HCT116 (cell line): ENCODE measurements at regions not wholly inside any gene's neighbourhood (a gene's known extent, or its start where the extent isn't known, plus 50 kb on each side); places are given as distances from the start of the nearest gene placed in this dataset.

ENCODE experiments used
- ATAC-seq: fragments of 200-7000 bp; cut with Tn5 transposase; 2 replicates; pipeline ENCODE4 v1.9.1; 2020; ENCODE audit warnings: mild to moderate bottlenecking, moderate library complexity
- BruUV-seq: library from RNA; stranded (reverse); fragments of 400-500 nt; replicated peaks from 2 replicates; lab custom pipeline; 2021; lab: Mats Ljungman, UMichigan
- CTCF ChIA-PET: fragments of 300-600 bp; sonication (Branson Sonifier 250); formaldehyde crosslinking; loops from one replicate; lab custom pipeline; 2021; ENCODE audit warnings: antibody characterized with exemption; lab: Charles Lee
- POLR2A ChIA-PET: fragments of 300-600, 350-600 bp; sonication (Branson Sonifier 250); formaldehyde crosslinking; loops from one replicate; lab custom pipeline; 2021; ENCODE audit warnings: antibody characterized with exemption; lab: Charles Lee
- RAD21 ChIA-PET, 2 experiments: fragments of 300-600 bp; sonication (Branson Sonifier 250); formaldehyde crosslinking; loops; one replicate each; lab custom pipeline; 2023; ENCODE audit warnings: low total read pairs in 2 of 2; ENCODE audit not compliant: uncharacterized antibody in 2 of 2, unreplicated experiment in 2 of 2, low non-redundant PET in 1 of 2; lab: Charles Lee
- DNase-seq: peaks from one replicate; pipeline ENCODE4 v3.0.0-alpha.2; 2010; ENCODE audit warnings: low read depth, low spot score
- H2AFZ ChIP-seq: fragments of 200-600 bp; shearing (Covaris generic), sonication (generic); 2 replicates; pipeline ENCODE4 v1.6.1; 2017; ENCODE audit warnings: low read depth, mixed run types, mixed read lengths, antibody characterized with exemption, low read length; ENCODE audit not compliant: poor library complexity, severe bottlenecking
- H3K27ac ChIP-seq: 2 replicates; pipeline ENCODE4 v1.5.1; 2012; ENCODE audit warnings: low read depth, low read length
- H3K27me3 ChIP-seq: fragments of 200-600 bp; sonication (generic); 2 replicates; pipeline ENCODE4 v1.6.1; 2016; ENCODE audit warnings: mixed run types, low read length, mixed read lengths; ENCODE audit not compliant: insufficient read depth
- H3K36me3 ChIP-seq, 2 experiments: fragments of 200-500 bp in 1 of 2; fragments of 200-600 bp in 1 of 2; sonication (Bioruptor generic) in 1 of 2; sonication (generic) in 1 of 2; 2 replicates each; pipeline versions ENCODE4 v1.5.1 to v1.6.1; 2014 to 2016; ENCODE audit warnings: low read length in 2 of 2, inconsistent platforms in 1 of 2, mixed read lengths in 1 of 2, mixed run types in 1 of 2; ENCODE audit not compliant: insufficient read depth in 2 of 2, control insufficient read depth in 1 of 2
- H3K4me1 ChIP-seq, 2 experiments: fragments of 200-600 bp in 1 of 2; sonication (generic) in 1 of 2; 2 replicates each; pipeline versions ENCODE4 v1.5.1 to v1.6.1; 2012 to 2017; ENCODE audit warnings: low read length in 2 of 2, inconsistent platforms in 1 of 2, mild to moderate bottlenecking in 1 of 2, mixed read lengths in 1 of 2, mixed run types in 1 of 2, moderate library complexity in 1 of 2; ENCODE audit not compliant: insufficient read depth in 2 of 2, control insufficient read depth in 1 of 2
- H3K4me2 ChIP-seq: fragments of 200-600 bp; sonication (generic); 2 replicates; pipeline ENCODE4 v1.6.1; 2017; ENCODE audit warnings: mixed run types, low read length, mixed read lengths
- H3K4me3 ChIP-seq, 2 experiments: fragments of 200-600 bp in 1 of 2; sonication (generic) in 1 of 2; replicated peaks in 1 of 2; 2 replicates each; pipeline ENCODE4 v1.5.1; 2011 to 2016; ENCODE audit warnings: low read length in 2 of 2, control low read depth in 1 of 2, low read depth in 1 of 2, mild to moderate bottlenecking in 1 of 2, mixed read lengths in 1 of 2, mixed run types in 1 of 2
- H3K79me2 ChIP-seq: fragments of 200-600 bp; sonication (generic); 2 replicates; pipeline ENCODE4 v1.6.1; 2017; ENCODE audit warnings: mild to moderate bottlenecking, mixed run types, low read length, moderate library complexity, mixed read lengths; ENCODE audit not compliant: insufficient read depth
- H3K9ac ChIP-seq: fragments of 200-600 bp; sonication (generic); 2 replicates; pipeline ENCODE4 v1.6.1; 2016; ENCODE audit warnings: low read length, mixed read lengths
- H3K9me2 ChIP-seq: fragments of 200-600 bp; sonication (generic), shearing (Covaris generic); 2 replicates; pipeline ENCODE4 v1.6.1; 2017; ENCODE audit warnings: mixed run types, mild to moderate bottlenecking, moderate library complexity; ENCODE audit not compliant: insufficient read depth
- H3K9me3 ChIP-seq, 2 experiments: fragments of 200-500 bp in 1 of 2; fragments of 200-600 bp in 1 of 2; sonication (Bioruptor generic) in 1 of 2; sonication (generic) in 1 of 2; 2 replicates each; pipeline ENCODE4 v1.6.1; 2014 to 2017; ENCODE audit warnings: low read length in 2 of 2, mixed read lengths in 2 of 2, inconsistent platforms in 1 of 2, low read depth in 1 of 2, mild to moderate bottlenecking in 1 of 2, mixed run types in 1 of 2, moderate library complexity in 1 of 2; ENCODE audit not compliant: control insufficient read depth in 1 of 2, insufficient read depth in 1 of 2
- H4K20me1 ChIP-seq: fragments of 200-600 bp; sonication (generic), shearing (Covaris generic); 2 replicates; pipeline ENCODE4 v1.6.1; 2017; ENCODE audit warnings: mixed run types, mild to moderate bottlenecking, moderate library complexity; ENCODE audit not compliant: insufficient read depth
- CBX3 ChIP-seq: IDR thresholded peaks from 2 replicates; pipeline ENCODE4 v1.6.1; 2012; ENCODE audit warnings: low read depth
- CEBPB ChIP-seq: IDR thresholded peaks from 2 replicates; pipeline ENCODE4 v1.6.1; 2012; ENCODE audit warnings: low read depth
- ELF1 ChIP-seq: IDR thresholded peaks from 2 replicates; pipeline ENCODE4 v1.6.1; 2012; ENCODE audit warnings: low read depth, borderline replicate concordance
- EZH2 ChIP-seq: fragments of 200-600 bp; sonication (generic); IDR thresholded peaks from 2 replicates; pipeline ENCODE4 v1.6.1; 2017; ENCODE audit warnings: antibody characterized with exemption, mixed run types
- EZH2phosphoT487 ChIP-seq: fragments of 200-600 bp; IDR thresholded peaks from 2 replicates; pipeline ENCODE4 v1.6.1; 2018; ENCODE audit warnings: antibody characterized with exemption, borderline replicate concordance
- FOSL1 ChIP-seq: IDR thresholded peaks from 2 replicates; pipeline ENCODE4 v1.6.1; 2012; ENCODE audit warnings: low read depth
- POLR2A ChIP-seq: IDR thresholded peaks from 2 replicates; pipeline ENCODE4 v1.7.0; 2011; ENCODE audit warnings: borderline replicate concordance; ENCODE audit not compliant: insufficient read depth, insufficient read length; ENCODE audit errors: extremely low read depth
- RAD21 ChIP-seq: IDR thresholded peaks from 2 replicates; pipeline ENCODE4 v1.6.1; 2012; ENCODE audit warnings: low read depth, mild to moderate bottlenecking
- SIN3A ChIP-seq: IDR thresholded peaks from 2 replicates; pipeline ENCODE4 v1.6.1; 2012; ENCODE audit warnings: low read depth
- SP1 ChIP-seq: IDR thresholded peaks from 2 replicates; pipeline ENCODE4 v1.6.1; 2012; ENCODE audit warnings: low read depth
- SRF ChIP-seq: IDR thresholded peaks from 2 replicates; pipeline ENCODE4 v1.6.1; 2012; ENCODE audit warnings: low read depth
- TCF7L2 ChIP-seq: IDR thresholded peaks from 2 replicates; pipeline ENCODE4 v1.7.0; 2011; ENCODE audit warnings: borderline replicate concordance, inconsistent platforms; ENCODE audit not compliant: insufficient read depth, insufficient read length; ENCODE audit errors: extremely low read depth
- ZFX ChIP-seq: fragments of 450-650 bp; IDR thresholded peaks from 2 replicates; pipeline ENCODE4 v1.6.1; 2017
- ZNF274 ChIP-seq: fragments of 200-500 bp; sonication (Bioruptor generic); IDR thresholded peaks from 2 replicates; pipeline ENCODE4 v1.6.1; 2014; ENCODE audit warnings: mild to moderate bottlenecking, low read depth, low read length, inconsistent platforms
- intact Hi-C: fragments of 100-400 bp; cut with micrococcal nuclease; formaldehyde crosslinking; loops from 2 replicates; pipeline ENCODE4 v1.10.0; 2022
- TF ChIP-seq, protein P1 (sequence below), 3 experiments: fragments of 200-600 bp in 1 of 3; sonication (generic) in 1 of 3; IDR thresholded peaks in 2 of 3; conservative IDR thresholded peaks in 1 of 3; 2 replicates each; pipeline ENCODE4 v1.5.1; 2012 to 2017; ENCODE audit warnings: low read depth in 2 of 3, low read length in 2 of 3, antibody characterized with exemption in 1 of 3, borderline replicate concordance in 1 of 3, control low read depth in 1 of 3, mild to moderate bottlenecking in 1 of 3, mixed read lengths in 1 of 3, mixed run types in 1 of 3, moderate library complexity in 1 of 3; ENCODE audit not compliant: insufficient read depth in 1 of 3
- TF ChIP-seq, protein P2 (sequence below): IDR thresholded peaks from 2 replicates; pipeline ENCODE4 v1.6.1; 2012
- TF ChIP-seq, protein P3 (sequence below): IDR thresholded peaks from 2 replicates; pipeline ENCODE4 v1.6.1; 2012
- TF ChIP-seq, protein P4 (sequence below): IDR thresholded peaks from 2 replicates; pipeline ENCODE4 v1.6.1; 2011; ENCODE audit warnings: mild to moderate bottlenecking, low read length, moderate library complexity; ENCODE audit not compliant: insufficient replicate concordance; ENCODE audit errors: extremely low read depth

DNA sequence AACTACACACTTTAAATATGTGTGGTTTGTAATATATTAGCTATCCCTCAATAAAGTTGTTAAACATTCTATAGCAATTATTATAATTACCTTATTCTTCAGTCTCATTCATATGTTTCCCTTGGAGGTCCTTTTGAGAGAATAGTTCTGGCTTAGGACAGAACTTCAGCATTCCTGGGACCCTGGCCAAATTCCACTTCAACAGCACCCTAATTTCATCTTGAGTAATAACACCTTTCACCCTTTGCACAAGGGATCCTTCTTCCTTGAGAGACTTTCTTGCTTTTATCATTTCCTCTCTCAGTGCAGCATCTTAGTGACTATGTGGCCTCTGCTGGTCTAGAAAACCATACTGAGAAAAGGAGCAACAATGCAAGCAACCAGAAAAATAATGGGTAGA lies 255.9 kb downstream of the C11orf87 start:
- no peak overlapping the region for H3K9ac ChIP-seq
- no peak for DNase-seq
- ATAC-seq: no peak
- no peak overlapping the region for H2AFZ ChIP-seq
- ChIA-PET CTCF (no interaction called here), POLR2A (no interaction called here), RAD21 (no interaction called here)
- H3K9me3 ChIP-seq: no peaks in the 10 kb centered on the region
- no peaks in the 10 kb centered on the region for H3K36me3 ChIP-seq
- H4K20me1 ChIP-seq: no peaks in the 10 kb centered on the region
- intact Hi-C loops: no loop called here
- no peak overlapping the region for H3K27ac ChIP-seq
- H3K4me2 ChIP-seq: no peak overlapping the region
- TF ChIP-seq CBX3: no peak
- TF ChIP-seq ELF1: no peak
- TF ChIP-seq ZFX: no peak
- TF ChIP-seq, protein P1, sequence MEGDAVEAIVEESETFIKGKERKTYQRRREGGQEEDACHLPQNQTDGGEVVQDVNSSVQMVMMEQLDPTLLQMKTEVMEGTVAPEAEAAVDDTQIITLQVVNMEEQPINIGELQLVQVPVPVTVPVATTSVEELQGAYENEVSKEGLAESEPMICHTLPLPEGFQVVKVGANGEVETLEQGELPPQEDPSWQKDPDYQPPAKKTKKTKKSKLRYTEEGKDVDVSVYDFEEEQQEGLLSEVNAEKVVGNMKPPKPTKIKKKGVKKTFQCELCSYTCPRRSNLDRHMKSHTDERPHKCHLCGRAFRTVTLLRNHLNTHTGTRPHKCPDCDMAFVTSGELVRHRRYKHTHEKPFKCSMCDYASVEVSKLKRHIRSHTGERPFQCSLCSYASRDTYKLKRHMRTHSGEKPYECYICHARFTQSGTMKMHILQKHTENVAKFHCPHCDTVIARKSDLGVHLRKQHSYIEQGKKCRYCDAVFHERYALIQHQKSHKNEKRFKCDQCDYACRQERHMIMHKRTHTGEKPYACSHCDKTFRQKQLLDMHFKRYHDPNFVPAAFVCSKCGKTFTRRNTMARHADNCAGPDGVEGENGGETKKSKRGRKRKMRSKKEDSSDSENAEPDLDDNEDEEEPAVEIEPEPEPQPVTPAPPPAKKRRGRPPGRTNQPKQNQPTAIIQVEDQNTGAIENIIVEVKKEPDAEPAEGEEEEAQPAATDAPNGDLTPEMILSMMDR (IDR thresholded peaks at IDR 0.05 in 2 of 3, conservative IDR thresholded peaks at IDR 0.05 in 1 of 3; ENCODE audit: borderline replicate concordance in 1 of 3, insufficient read depth in 1 of 3, low read depth in 2 of 3, low read length in 2 of 3): no peak
- no peak for TF ChIP-seq POLR2A
- no peak for TF ChIP-seq TCF7L2
- TF ChIP-seq, protein P2, sequence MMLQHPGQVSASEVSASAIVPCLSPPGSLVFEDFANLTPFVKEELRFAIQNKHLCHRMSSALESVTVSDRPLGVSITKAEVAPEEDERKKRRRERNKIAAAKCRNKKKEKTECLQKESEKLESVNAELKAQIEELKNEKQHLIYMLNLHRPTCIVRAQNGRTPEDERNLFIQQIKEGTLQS: no peak
- no peak for TF ChIP-seq EZH2phosphoT487
- TF ChIP-seq SP1: no peak
- TF ChIP-seq RAD21: no peak
- no peak for TF ChIP-seq FOSL1
- no peak for TF ChIP-seq ZNF274
- TF ChIP-seq EZH2: no peak
- TF ChIP-seq SRF: no peak
- TF ChIP-seq CEBPB: no peak
- TF ChIP-seq, protein P3, sequence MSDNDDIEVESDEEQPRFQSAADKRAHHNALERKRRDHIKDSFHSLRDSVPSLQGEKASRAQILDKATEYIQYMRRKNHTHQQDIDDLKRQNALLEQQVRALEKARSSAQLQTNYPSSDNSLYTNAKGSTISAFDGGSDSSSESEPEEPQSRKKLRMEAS: no peak
- no peak for TF ChIP-seq SIN3A
- TF ChIP-seq, protein P4, sequence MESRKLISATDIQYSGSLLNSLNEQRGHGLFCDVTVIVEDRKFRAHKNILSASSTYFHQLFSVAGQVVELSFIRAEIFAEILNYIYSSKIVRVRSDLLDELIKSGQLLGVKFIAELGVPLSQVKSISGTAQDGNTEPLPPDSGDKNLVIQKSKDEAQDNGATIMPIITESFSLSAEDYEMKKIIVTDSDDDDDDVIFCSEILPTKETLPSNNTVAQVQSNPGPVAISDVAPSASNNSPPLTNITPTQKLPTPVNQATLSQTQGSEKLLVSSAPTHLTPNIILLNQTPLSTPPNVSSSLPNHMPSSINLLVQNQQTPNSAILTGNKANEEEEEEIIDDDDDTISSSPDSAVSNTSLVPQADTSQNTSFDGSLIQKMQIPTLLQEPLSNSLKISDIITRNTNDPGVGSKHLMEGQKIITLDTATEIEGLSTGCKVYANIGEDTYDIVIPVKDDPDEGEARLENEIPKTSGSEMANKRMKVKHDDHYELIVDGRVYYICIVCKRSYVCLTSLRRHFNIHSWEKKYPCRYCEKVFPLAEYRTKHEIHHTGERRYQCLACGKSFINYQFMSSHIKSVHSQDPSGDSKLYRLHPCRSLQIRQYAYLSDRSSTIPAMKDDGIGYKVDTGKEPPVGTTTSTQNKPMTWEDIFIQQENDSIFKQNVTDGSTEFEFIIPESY: no peak
- no peak overlapping the region for H3K4me3 ChIP-seq
- H3K9me2 ChIP-seq: no peaks in the 10 kb centered on the region
- no TSS peak for BruUV-seq
- no peaks in the 10 kb centered on the region for H3K79me2 ChIP-seq
- no peaks in the 10 kb centered on the region for H3K27me3 ChIP-seq
- H3K4me1 ChIP-seq: no peaks in the 10 kb centered on the region
